NCI-H82 treated with DMSO at 0.1 percent for 48 hours (cell line): ENCODE measurements at regions not wholly inside any gene's neighbourhood (a gene's known extent, or its start where the extent isn't known, plus 50 kb on each side); places are given as distances from the start of the nearest gene placed in this dataset.

Experiments used
- DNase-seq: peaks from one replicate; lab custom pipeline; 2025; ENCODE audit not compliant: unreplicated experiment; lab: John Stamatoyannopoulos, UW

GRCh38 chr9:14467675-14468374 lies 153.9 kb upstream of the NFIB start:
- DNase-seq: no peak

GRCh38 chr9:14466828-14467227 lies 152.9 kb upstream of the NFIB start:
- DNase-seq: no peak

GRCh38 chr9:14466429-14466818 lies 152.5 kb upstream of the NFIB start:
- DNase-seq: no peak

GRCh38 chr9:14462950-14463349 lies 149.0 kb upstream of the NFIB start:
- DNase-seq: no peak

- DNase-seq: peak; percentile 99
These were observed 141.3 kb upstream of the NFIB start for GRCh38 chr9:14455243-14455642.

- DNase-seq: peak; percentile 97
These were observed 139.3 kb upstream of the NFIB start for GRCh38 chr9:14453286-14453685.

- DNase-seq: peak; percentile 91
These were observed 138.6 kb upstream of the NFIB start for GRCh38 chr9:14452539-14452938.

GRCh38 chr9:14451949-14452348 lies 138.0 kb upstream of the NFIB start:
- peak; percentile 51 for DNase-seq

GRCh38 chr9:14447103-14447502 lies 133.2 kb upstream of the NFIB start:
- DNase-seq: no peak

GRCh38 chr9:14445946-14446345 lies 132.0 kb upstream of the NFIB start:
- no peak for DNase-seq

GRCh38 chr9:14442956-14443355 lies 129.0 kb upstream of the NFIB start:
- no peak for DNase-seq

- no peak for DNase-seq
These were observed 128.2 kb upstream of the NFIB start for GRCh38 chr9:14441976-14442651.

GRCh38 chr9:14441115-14441514 lies 127.2 kb upstream of the NFIB start:
- DNase-seq: no peak

GRCh38 chr9:14440062-14440461 lies 126.1 kb upstream of the NFIB start:
- no peak for DNase-seq

GRCh38 chr9:14439555-14439954 lies 125.6 kb upstream of the NFIB start:
- no peak for DNase-seq

- DNase-seq: no peak
These were observed 124.5 kb upstream of the NFIB start for GRCh38 chr9:14438232-14439021.

GRCh38 chr9:14437354-14438231 lies 123.7 kb upstream of the NFIB start:
- DNase-seq: peak; percentile 82

- no peak for DNase-seq
These were observed 121.9 kb upstream of the NFIB start for GRCh38 chr9:14435871-14436270.

- no peak for DNase-seq
These were observed 121.2 kb upstream of the NFIB start for GRCh38 chr9:14434971-14435718.

GRCh38 chr9:14434158-14434504 lies 120.2 kb upstream of the NFIB start:
- DNase-seq: no peak
